GOT3 (cell line): ENCODE measurements at regions not wholly inside any gene's neighbourhood (a gene's known extent, or its start where the extent isn't known, plus 50 kb on each side); places are given as distances from the start of the nearest gene placed in this dataset.

ENCODE experiments used
- DNase-seq: peaks from one replicate; lab custom pipeline; 2025; ENCODE audit warnings: mixed read lengths; lab: John Stamatoyannopoulos, UW

DNA sequence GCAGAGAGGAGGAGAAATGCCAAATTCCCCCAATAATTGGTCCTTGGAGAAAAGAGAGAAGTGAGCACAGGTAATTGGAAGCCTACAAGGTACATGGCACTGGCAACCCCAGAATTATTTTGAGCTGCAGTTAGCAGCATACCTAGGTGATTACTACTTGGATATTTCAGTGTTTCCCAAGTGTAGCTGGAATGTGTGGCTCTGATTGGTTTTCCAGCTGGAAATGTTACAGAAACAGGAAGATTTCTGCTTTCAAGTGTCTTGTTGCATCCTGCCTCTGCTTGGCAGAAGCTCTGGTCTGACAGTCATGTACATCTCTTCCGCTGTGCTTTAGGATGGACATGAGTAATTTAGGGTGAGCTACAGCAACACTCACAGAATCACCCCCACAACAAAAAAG is 262.1 kb downstream of the ENC1 start:
- DNase-seq = no peak

DNA sequence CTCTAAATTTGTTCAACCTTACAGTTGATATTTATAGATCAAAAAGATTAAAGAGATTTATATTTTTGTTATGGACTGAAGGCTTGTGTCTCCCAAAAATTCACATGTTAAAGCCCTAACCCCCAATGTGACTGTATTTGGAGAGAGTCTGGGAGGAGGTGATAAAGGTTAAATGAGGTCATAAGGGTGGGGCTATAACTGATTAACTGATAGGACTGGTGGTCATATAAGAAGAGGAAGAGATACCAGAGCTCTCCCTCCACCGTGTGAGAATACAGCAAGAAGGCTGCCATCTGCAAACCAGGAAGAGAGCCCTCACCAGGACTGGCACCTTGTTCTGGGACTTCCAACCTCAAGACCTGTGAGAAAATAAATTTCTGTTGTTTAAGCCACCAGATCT is 264.3 kb downstream of the ENC1 start:
- no peak for DNase-seq

DNA sequence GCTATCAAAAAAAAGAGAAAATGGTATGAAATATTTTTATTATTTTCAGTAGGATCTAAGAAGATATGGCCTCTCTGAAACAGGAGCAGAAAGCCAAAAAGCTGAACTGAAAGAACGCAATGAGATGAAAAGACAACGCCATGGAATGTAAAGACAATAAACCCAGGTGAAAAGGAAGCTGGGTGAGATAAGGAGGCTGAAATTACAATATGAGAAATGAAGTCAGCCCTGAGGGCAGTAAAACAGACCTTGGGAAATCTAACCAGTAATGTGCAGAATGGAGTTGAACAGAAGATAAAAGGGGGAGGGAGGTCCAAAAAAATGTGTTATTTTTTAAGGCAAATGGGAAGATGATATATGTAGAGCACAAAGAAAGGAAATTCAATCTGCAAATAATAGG is 265.3 kb downstream of the ENC1 start:
- no peak for DNase-seq

DNA sequence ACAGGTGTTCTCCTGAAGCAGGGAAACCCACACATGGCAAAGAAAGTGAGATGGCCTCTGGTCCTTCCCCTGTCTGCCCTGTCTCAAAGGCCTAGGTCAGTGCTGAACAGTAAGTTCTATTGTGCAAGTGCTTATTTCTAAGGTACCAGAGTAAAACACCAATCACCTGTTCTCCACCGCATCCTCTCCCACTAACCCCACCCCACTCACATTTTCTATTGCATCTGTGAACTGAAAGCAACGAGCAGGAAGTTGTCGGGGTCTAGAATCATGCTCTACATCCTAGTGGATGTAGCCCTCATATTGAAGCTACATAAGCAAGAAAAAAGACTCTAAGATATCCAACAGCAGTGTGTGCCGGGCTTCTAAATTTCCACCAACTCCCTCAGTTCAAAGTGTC is 265.9 kb downstream of the ENC1 start:
- no peak for DNase-seq

DNA sequence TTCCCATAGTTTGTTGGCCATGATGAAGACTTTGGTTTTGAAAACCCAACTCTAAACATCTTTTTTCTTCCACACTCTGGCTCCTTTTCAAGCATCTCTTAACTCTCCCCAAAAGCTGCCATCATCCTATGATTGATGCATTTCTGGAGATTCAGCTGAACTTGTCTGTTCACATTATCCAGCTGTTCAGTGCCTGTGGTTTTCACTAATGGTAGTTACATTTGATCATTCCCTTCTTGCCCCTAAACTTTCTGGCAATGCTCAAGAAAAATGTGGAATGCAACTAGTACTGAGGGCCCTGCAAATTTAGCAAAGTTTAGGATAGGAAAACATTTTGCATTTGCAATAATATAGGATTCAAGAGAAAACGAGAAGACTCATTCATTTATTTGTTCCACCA is 267.5 kb downstream of the ENC1 start:
- no peak for DNase-seq

DNA sequence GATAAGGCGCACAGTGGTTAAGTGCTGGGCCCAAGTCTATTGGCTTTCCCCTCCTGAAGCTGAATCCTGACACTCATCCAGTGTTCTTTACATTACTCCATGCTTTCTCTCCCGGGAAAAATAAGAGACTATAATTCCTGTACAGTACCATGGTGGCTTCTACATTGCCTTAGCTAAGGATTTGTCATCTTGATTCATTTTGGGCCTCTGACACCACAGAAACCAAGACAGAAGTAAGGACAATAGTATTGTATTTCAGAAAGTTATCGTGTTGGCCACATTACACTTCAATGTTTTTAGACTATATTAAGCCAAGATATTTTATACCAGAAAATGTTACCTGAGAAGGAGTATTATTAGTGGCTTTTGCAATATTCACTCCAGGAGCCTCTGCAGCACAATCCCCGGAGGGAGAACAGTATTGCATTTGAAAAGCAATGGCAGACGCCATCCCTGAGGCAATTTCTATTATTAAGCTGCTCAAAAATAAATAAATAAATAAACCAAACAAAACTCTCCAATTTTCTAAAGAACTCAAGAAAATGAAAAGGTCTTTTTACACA is 267.9 kb downstream of the ENC1 start:
- DNase-seq = no peak

DNA sequence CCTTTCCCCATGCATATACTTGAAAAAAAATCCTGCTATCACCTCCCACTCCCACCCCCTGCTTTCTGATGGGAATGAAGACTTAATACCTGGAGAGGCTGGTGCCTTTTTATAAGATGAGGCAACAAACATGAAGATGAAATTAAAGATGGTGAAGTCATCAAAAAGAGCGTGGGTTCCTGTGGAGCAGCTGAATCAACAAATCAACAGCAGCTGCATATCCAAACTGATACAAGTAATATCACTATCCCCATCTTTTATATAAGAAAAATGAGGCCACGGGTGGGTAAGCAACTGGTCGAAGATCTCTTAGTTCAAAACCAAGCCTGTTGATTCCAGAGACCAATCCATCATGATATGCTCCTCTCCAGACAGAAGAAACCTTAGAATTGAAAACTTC is 268.5 kb downstream of the ENC1 start:
- no peak for DNase-seq

DNA sequence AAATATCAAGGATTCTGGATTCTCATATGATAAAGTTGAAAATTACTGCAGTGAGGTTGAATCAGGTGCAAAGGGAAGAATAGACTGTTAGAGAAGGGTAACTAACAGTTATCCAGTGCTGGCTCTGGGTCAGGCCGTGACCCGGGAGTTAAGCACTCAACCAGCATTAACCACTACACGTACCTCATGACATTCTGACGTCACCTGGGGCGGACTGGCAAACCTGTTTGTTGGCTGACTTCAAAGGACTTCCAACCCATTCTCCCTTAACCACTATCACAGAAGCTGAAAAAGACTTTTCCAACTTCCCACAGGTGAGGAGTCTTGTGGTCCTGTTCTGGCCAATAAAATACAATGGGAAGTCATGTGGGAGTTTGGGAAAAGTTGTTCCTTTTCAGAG is 268.9 kb downstream of the ENC1 start:
- no peak for DNase-seq

DNA sequence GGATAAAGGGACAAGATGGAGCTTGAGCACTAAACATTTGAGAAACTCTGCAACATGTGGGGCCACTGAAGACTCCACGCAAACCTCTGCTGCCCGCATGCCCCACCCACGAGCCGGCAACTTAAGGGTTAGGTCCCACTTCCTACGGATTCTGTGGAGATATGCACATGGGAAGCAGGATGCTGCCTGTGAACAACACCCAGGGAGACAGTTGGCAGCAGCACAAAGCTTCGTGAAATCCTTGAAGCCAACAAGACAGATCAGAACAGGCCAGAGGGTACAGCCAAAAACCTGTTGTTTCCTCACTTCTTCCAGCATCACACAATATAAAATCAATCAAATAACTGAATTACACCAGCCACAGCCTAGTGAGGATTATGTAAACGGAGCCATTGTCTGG is 270.4 kb downstream of the ENC1 start:
- DNase-seq = no peak

DNA sequence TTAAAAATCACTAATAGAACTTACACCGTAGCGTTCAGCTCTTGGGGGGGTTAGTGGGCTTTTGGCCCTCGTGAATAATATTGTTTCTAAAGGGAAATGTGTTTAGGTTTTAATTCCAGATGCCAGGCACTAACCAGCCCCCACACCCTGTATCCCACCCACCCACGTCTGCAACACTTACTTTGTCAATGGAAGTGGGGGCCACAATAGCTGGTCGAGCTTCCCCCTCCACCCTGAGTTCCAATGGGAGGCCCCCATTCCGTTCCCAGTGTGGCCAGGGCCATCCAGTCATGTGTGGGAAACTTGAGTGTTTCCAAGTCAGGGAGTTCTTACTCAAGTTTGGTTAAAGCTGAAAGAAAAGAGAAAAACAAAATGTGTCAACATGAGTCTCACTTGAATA is 271.4 kb downstream of the ENC1 start:
- no peak for DNase-seq

DNA sequence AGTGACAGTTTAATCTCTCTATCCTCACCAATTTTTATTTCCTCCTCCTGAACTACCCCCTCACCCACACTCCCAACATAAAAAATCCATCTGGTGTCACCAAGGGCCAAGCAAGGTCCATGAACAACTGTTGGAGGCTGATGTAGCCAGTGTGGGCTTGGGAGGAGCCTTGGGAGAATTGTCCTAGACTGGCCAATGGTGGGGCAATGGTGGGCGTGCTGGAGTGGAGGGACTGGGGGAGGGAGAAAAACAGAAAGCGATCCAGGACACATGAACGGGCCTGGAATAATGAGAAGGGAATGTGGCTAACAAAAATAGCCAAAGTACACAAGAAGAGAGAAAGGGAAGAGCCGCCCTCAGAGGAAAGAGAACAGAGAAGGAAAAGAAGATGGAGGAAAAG is 272.6 kb downstream of the ENC1 start:
- no peak for DNase-seq

DNA sequence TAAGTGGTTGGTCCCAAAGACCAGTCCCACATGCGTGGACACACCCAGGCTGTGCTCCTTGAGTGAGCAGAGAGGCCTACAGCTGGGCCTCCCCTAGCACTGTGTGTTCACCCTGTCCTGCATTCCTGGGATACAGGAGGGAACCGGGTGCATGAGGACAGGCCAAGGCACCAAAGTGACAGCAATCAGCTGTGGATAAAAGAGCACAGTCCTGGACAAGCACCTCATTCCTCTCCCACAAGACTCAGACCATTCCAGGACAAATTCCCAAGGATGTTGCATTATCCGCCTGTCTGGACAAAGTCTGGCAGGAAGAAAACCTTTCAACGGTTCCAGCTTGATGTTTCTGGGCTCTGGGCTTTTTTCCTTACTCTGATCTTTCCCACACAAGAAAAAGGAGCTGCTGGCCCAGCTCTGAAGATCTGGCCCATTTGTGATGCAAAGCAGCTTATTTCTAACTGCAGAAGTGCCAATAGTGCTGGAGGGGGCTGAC is 273.2 kb downstream of the ENC1 start:
- no peak for DNase-seq

DNA sequence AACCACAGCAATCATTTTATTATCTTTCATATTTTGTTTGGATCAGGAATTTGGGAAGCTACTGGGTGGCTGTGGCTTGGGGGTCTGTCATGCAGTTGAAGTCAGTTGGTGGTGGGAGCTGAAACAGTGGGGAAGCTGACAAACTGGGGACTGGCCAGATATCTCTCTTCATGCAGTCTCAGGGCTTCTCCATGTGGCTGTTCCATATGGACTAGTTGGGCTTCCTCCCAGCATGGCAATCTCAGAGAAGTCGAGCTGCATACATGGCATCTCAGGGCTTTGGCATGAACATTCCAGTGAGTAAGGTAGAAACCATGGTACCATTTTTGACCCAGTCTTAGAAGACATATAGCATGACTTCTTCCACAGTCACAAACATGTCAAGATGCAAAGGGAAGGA is 274.8 kb downstream of the ENC1 start:
- no peak for DNase-seq

DNA sequence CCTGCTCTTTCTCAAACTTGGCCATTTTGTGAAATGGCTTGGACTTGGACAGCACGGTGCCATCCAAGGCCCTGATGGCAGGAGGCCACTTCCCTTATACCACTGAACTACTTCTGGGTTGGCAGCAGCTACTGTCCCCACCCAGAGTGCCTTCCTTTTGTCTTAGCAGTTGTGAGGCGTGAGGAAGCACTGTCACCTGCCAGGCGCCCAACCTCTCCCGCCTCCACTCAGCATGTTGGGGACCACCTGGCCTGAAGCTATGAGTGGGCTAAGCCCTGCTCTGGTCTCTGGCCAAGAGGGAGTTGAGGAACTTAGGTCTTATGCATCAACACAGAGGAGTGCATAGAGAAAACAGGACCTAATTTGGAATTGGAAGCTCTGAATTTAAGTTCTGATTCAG is 276.0 kb downstream of the ENC1 start:
- no peak for DNase-seq

DNA sequence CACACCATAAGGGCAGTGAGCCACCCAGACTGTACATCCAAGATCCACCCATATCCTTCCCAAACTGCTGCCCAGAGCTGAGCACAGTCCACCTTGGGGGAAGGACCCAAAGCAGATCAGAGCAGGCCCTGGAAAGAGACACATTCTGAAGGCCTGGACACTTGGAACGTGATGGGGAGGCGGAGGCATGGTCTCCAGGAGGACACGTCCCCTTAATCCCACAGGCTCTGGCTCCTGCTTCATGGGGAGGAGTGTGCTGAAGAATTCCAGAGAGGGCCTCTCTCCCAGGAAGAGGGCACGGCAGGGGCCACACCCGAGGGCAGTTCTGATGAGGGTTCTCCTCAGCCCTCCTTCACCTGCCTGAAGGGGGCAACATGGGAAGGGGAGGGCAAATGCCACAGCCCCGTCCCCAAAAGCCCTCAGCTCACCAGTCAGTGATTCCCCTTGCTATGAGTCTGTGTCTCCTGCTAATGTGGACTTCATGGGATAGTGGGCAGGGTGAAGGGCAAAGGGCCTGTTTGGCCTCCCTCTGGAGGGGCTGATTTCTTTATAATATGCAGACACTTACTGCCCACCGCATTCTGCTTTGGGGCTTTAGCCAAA is 276.8 kb downstream of the ENC1 start:
- no peak for DNase-seq

DNA sequence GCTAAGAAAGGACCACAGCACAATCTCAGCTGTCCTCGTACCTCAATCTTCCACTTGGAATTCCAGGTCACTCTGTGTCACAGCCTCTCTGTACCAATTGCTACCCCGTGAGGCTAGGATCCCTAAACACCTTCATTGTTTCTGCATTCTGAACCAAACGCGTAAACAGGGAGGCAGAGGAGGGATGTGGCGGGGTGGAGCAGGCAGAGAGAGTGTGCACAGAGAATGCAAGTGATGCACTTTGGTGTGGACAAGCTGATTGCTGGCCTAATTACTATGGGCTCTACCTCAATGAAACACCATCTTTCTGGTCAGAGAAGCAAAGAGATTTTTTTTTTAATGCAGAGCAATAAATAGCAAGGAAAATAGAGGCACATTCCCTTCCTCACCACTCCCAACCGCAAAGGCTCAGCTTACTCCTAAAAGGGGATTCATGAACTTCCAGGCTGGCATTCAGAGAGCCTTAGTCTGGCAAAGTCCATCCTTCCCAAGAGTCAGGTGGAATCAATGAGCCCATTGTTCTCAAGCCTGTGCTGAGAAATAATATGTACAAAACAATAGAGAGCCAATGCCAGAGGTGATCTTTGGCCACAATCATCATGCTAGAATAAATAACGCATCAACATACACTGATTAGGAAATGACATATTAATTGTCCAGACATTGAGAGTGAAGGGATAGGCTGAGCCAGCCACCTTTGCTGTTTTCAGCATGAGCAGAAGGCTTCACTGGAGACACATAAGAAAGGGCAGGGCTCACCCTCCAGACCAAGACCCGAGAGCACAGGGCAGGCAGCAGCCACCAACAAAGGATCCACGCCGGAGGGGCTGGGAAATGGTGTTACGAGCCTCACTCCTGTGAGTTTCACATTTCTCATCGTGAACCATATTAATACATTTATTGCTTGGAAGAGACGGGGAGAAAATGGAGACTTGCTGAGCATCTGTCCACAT is 278.8 kb downstream of the ENC1 start:
- no peak for DNase-seq

DNA sequence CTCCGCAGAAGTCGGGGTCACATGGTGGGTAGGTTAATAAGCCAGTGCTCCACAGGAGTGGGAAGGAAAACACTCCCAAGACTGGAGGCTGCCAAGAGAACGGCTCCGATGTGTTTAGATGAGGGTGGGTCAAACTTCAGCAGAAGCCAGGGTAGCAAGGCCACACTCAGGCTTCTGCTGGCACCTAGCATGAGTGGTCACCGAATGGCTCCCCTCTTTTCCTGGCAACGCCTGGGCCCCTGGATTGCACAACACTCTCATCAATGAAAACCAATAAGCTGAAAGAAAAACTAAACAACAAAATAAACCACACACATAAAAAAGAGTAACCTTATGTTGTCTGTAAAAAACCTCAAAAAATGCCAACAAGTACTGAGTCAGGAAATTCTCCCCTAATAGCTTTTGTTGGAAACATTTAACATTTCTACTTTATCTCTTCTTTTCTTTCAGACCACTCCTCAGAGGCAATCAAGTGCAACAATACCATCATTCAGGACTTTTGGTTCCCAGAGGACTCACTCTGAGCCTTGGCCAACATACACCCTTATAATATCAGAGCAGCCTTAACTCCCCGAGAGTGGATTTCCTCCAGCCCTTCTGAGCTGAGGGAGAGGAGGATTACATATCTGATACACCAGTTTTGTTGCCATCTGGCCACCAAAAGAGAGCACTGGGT is 279.9 kb downstream of the ENC1 start:
- no peak for DNase-seq

DNA sequence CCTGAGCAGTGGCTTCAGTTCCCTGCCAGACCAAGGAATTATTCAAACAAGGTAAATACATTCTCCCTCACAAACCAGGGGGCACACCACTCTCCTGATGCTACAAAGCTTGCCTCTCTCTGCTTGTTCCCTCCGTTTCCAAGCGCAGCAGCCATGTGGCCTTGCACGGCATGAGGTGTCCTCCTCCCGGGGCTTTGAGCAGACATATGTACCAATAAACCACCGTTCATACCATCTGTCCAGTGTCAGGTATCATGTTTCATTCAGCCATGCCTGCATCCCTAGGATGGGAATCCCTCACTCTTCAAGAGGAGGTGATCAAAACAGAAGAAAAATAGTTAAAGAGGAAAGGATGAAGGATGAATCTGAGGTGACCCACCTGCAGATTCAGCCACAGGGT is 282.7 kb downstream of the ENC1 start:
- DNase-seq = no peak

DNA sequence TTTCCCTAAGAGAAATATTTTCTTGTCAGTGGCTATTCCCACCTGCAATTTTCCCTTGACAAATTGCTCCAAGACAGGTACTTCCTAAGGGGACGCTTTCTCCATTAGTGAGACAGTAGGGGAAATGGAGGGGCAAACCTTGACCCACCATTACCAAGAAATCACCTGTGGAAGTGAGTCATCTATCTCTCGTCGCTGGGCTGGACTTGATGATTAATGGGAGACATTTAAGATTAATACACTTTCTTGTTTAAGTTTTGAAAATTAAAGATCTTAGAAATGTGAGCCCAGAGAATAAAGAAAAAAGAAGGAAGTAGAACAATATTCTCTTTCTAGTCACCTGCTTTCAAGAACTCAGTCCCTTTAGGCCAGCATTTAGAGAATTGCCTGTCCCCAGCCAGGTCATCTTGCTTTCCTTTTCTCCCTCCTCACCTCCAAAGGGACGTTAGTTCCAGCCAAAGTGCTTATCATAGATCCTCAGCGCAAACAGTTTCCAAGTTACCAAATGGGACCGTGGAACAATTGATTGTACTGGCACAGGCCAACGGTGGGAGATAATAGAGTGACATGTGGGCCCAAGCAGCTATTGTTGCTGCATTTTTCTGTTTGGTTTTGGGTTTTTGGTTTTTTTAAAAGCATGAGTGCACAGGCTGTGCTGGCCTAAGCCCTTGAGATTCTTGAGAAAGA is 284.4 kb downstream of the ENC1 start:
- DNase-seq = no peak

DNA sequence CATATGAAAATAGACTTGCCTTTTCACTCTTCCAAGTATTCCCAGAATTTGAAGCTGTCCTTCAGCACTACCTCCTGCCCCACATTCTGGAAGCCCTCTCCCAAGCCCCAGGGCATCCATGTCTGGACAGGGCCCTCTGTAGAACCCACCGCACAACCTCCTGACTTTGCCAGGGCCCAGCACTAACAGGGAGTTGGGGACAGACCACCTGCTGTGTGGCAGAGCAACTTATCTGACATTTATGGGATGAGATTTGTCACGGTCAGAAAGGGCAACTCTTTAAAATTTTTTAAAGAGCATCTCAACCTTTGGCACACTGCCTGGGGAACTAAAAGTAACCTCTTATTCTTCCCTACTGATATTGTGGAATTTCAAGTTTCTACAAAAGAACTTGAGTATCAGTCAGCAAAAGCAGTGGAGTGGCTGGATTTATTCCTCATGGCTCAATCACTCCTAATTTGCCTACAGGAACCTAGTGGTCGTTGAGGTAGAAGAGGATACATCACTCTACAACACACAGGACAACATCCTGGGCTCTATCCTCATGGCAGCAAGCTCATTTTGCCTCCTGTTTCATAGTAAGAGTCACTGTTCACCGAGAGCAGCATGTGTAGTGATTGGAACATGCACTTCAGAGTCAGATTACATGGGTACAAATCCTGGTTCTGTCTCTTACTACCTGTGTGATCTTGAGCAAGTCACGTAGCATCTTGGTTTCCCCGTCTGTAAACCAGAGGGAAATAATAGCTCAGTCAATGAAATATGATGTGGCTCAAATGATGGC is 285.3 kb downstream of the ENC1 start:
- no peak for DNase-seq

DNA sequence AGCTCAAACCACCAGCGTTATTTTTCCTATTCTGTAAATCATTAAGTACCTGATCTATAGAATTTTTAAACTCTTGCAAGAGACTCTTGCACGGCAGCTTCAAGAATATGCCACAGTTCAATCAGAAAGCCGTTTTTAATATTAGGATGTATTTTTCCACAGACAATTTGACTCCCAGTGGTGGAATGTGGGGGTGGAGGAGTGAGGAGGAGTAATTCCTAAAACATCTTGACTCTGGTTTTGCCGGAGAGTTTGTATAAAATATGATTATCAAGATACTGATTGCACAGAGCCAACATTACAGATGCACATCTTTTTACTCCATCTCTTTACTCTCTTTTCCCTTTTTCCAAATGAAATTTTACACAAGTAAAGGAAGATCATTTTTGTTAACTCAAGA is 288.3 kb downstream of the ENC1 start:
- no peak for DNase-seq
